Fibroblast of skin of abdomen (primary cell): ENCODE measurements at regions not wholly inside any gene's neighbourhood (a gene's known extent, or its start where the extent isn't known, plus 50 kb on each side); places are given as distances from the start of the nearest gene placed in this dataset.
"Not testable (repeated sequence)": the region's sequence is repeated elsewhere in the genome, so short reads cannot be mapped to it uniquely, and the experiment has no call there.

ENCODE experiments used
- DNase-seq: peaks from one replicate; pipeline ENCODE4 v3.0.0-alpha.2; 2013

GRCh38 chr14:36465178-36465577, 54.9 kb downstream of the NKX2-1 start:
- DNase-seq, result no peak

- no peak for DNase-seq
These were observed 57.1 kb downstream of the NKX2-1 start for GRCh38 chr14:36462890-36463289.

- DNase-seq, result no peak
These were observed 64.8 kb downstream of the NKX2-1 start for GRCh38 chr14:36455241-36455627.

GRCh38 chr14:36454599-36455240, 65.3 kb downstream of the NKX2-1 start:
- no peak for DNase-seq

- DNase-seq, result no peak
These were observed 67.2 kb downstream of the NKX2-1 start for GRCh38 chr14:36452860-36453259.

GRCh38 chr14:36451310-36452065, 68.5 kb downstream of the NKX2-1 start:
- DNase-seq, result no peak

- DNase-seq, result no peak
These were observed 69.5 kb downstream of the NKX2-1 start for GRCh38 chr14:36450550-36450949.

- no peak for DNase-seq
These were observed 70.1 kb downstream of the NKX2-1 start for GRCh38 chr14:36449903-36450302.

GRCh38 chr14:36443374-36443773, 76.7 kb downstream of the NKX2-1 start:
- DNase-seq, result no peak

- no peak for DNase-seq
These were observed 77.2 kb downstream of the NKX2-1 start for GRCh38 chr14:36442824-36443241.

GRCh38 chr14:36441283-36441682, 78.7 kb downstream of the NKX2-1 start:
- no peak for DNase-seq

GRCh38 chr14:36439766-36440165, 80.3 kb downstream of the NKX2-1 start:
- DNase-seq, result no peak

GRCh38 chr14:36438883-36439282, 81.1 kb downstream of the NKX2-1 start:
- no peak for DNase-seq

GRCh38 chr14:36430662-36431084, 89.4 kb downstream of the NKX2-1 start:
- no peak for DNase-seq

GRCh38 chr14:36430169-36430568, 89.9 kb downstream of the NKX2-1 start:
- DNase-seq, result no peak

GRCh38 chr14:36429692-36430091, 90.3 kb downstream of the NKX2-1 start:
- no peak for DNase-seq

GRCh38 chr14:36428350-36428749, 91.7 kb downstream of the NKX2-1 start:
- no peak for DNase-seq

GRCh38 chr14:36426836-36427235, 93.2 kb downstream of the NKX2-1 start:
- DNase-seq, result no peak

GRCh38 chr14:36426113-36426512, 93.9 kb downstream of the NKX2-1 start:
- no peak for DNase-seq

- no peak for DNase-seq
These were observed 95.4 kb downstream of the NKX2-1 start for GRCh38 chr14:36424478-36425102.

- DNase-seq, result no peak
These were observed 96.6 kb downstream of the NKX2-1 start for GRCh38 chr14:36423430-36423829.

GRCh38 chr14:36420149-36420687, 99.8 kb upstream of the MBIP start:
- no peak for DNase-seq

- no peak for DNase-seq
These were observed 98.5 kb upstream of the MBIP start for GRCh38 chr14:36418937-36419336.

GRCh38 chr14:36411951-36412350, 91.5 kb upstream of the MBIP start:
- DNase-seq, result not testable (repeated sequence)
